Smooth muscle cell (in vitro differentiated cells): ENCODE measurements at regions not wholly inside any gene's neighbourhood (a gene's known extent, or its start where the extent isn't known, plus 50 kb on each side); places are given as distances from the start of the nearest gene placed in this dataset.

Experiments
- DNase-seq: peaks from one replicate; lab custom pipeline; 2025; ENCODE audit not compliant: unreplicated experiment; lab: John Stamatoyannopoulos, UW
- H2AFZ ChIP-seq: fragments of 200-600 bp; sonication (generic); 2 replicates; pipeline ENCODE4 v1.6.0; 2016; ENCODE audit warnings: antibody characterized with exemption, low read depth, mild to moderate bottlenecking
- H3F3A ChIP-seq: fragments of 200-600 bp; sonication (generic); 2 replicates; pipeline ENCODE4 v1.6.0; 2017; ENCODE audit warnings: antibody characterized with exemption, low read depth
- H3K27ac ChIP-seq: fragments of 200-600 bp; sonication (generic); 2 replicates; pipeline ENCODE4 v1.5.1; 2016; ENCODE audit warnings: low read depth, mild to moderate bottlenecking
- H3K27me3 ChIP-seq: fragments of 200-600 bp; sonication (generic); 2 replicates; pipeline ENCODE4 v1.6.1; 2016; ENCODE audit warnings: low read depth, mild to moderate bottlenecking
- H3K36me3 ChIP-seq: fragments of 200-600 bp; sonication (generic); 2 replicates; pipeline ENCODE4 v1.5.1; 2016; ENCODE audit warnings: low read depth
- H3K4me1 ChIP-seq: fragments of 200-600 bp; sonication (generic); 2 replicates; pipeline ENCODE4 v1.5.1; 2016; ENCODE audit warnings: low read depth
- H3K4me2 ChIP-seq: fragments of 200-600 bp; sonication (generic); 2 replicates; pipeline ENCODE4 v1.6.0; 2016; ENCODE audit warnings: mild to moderate bottlenecking
- H3K4me3 ChIP-seq: fragments of 200-600 bp; sonication (generic); 2 replicates; pipeline ENCODE4 v1.5.1; 2016; ENCODE audit warnings: mild to moderate bottlenecking
- H3K79me2 ChIP-seq: fragments of 200-600 bp; sonication (generic); 2 replicates; pipeline ENCODE4 v1.6.0; 2016; ENCODE audit warnings: low read depth, mild to moderate bottlenecking
- H3K9ac ChIP-seq: fragments of 200-600 bp; sonication (generic); 2 replicates; pipeline ENCODE4 v1.6.0; 2016; ENCODE audit warnings: low read depth
- H3K9me3 ChIP-seq: fragments of 200-600 bp; sonication (generic); replicated peaks from 2 replicates; pipeline ENCODE4 v1.5.1; 2016; ENCODE audit warnings: low read depth
- H4K20me1 ChIP-seq: fragments of 200-600 bp; sonication (generic); 2 replicates; pipeline ENCODE4 v1.6.0; 2016; ENCODE audit warnings: low read depth
- CTCF ChIP-seq: fragments of 200-600 bp; sonication (generic); IDR thresholded peaks from 2 replicates; pipeline ENCODE4 v1.5.1; 2017; ENCODE audit warnings: borderline replicate concordance, mild to moderate bottlenecking, antibody characterized with exemption; ENCODE audit not compliant: insufficient read depth, poor library complexity, severe bottlenecking
- WGBS: methylation state at CpG from one replicate; pipeline ENCODE4 v1.1.7; 2016; ENCODE audit warnings: low lambda C conversion rate; 5-methylcytosine and 5-hydroxymethylcytosine counted together

- WGBS = 85% methylated on average over 2 of the region's 2 CpGs
- no peak overlapping the region for H2AFZ ChIP-seq
- H3K9me3 ChIP-seq = no peaks in the 10 kb centered on the region
- DNase-seq = no peak
- no peaks in the 10 kb centered on the region for H4K20me1 ChIP-seq
- no peak overlapping the region for H3K27ac ChIP-seq
- no peak overlapping the region for H3K4me3 ChIP-seq
- no peaks in the 10 kb centered on the region for H3K36me3 ChIP-seq
- H3K27me3 ChIP-seq = no peaks in the 10 kb centered on the region
- H3K4me1 ChIP-seq = no peaks in the 10 kb centered on the region
- no peaks in the 10 kb centered on the region for H3F3A ChIP-seq
- H3K79me2 ChIP-seq = no peaks in the 10 kb centered on the region
- TF ChIP-seq CTCF = no peak
- no peak overlapping the region for H3K4me2 ChIP-seq
- no peak overlapping the region for H3K9ac ChIP-seq
Observed at GRCh38 chr4:129897111-129897510, 801.2 kb downstream of the C4orf33 start.

GRCh38 chr4:129899849-129900248 lies 803.9 kb downstream of the C4orf33 start:
- Histone ChIP-seq H3K9ac (no peak overlapping the region), H3K9me3 (no peaks in the 10 kb centered on the region), H3K36me3 (no peaks in the 10 kb centered on the region), H4K20me1 (no peaks in the 10 kb centered on the region), H3K79me2 (no peaks in the 10 kb centered on the region), H3F3A (no peaks in the 10 kb centered on the region), H3K27ac (no peak overlapping the region), H2AFZ (no peak overlapping the region), H3K4me1 (no peaks in the 10 kb centered on the region), H3K4me3 (no peak overlapping the region), H3K4me2 (no peak overlapping the region), H3K27me3 (no peaks in the 10 kb centered on the region)
- no peak for TF ChIP-seq CTCF
- DNase-seq = no peak
- 72% methylated on average over 3 of the region's 3 CpGs for WGBS

GRCh38 chr4:129900430-129900953 lies 804.5 kb downstream of the C4orf33 start:
- Histone ChIP-seq H2AFZ (no peak overlapping the region), H3K9me3 (no peaks in the 10 kb centered on the region), H3F3A (no peaks in the 10 kb centered on the region), H3K27ac (no peak overlapping the region), H3K79me2 (no peaks in the 10 kb centered on the region), H4K20me1 (no peaks in the 10 kb centered on the region), H3K4me3 (no peak overlapping the region), H3K4me1 (no peaks in the 10 kb centered on the region), H3K4me2 (no peak overlapping the region), H3K27me3 (no peaks in the 10 kb centered on the region), H3K36me3 (no peaks in the 10 kb centered on the region), H3K9ac (no peak overlapping the region)
- TF ChIP-seq CTCF = no peak
- 87% methylated on average over 2 of the region's 2 CpGs for WGBS
- DNase-seq = no peak

- Histone ChIP-seq H3K9me3 (no peaks in the 10 kb centered on the region), H3K79me2 (no peaks in the 10 kb centered on the region), H4K20me1 (no peaks in the 10 kb centered on the region), H3K4me3 (no peak overlapping the region), H3K27ac (no peak overlapping the region), H2AFZ (no peak overlapping the region), H3K36me3 (no peaks in the 10 kb centered on the region), H3K4me1 (no peaks in the 10 kb centered on the region), H3K4me2 (no peak overlapping the region), H3F3A (no peaks in the 10 kb centered on the region), H3K9ac (no peak overlapping the region), H3K27me3 (no peaks in the 10 kb centered on the region)
- no peak for DNase-seq
- 0% methylated on average over 1 of the region's 1 CpG for WGBS
- no peak for TF ChIP-seq CTCF
Observed at GRCh38 chr4:129901205-129901604, 805.3 kb downstream of the C4orf33 start.
